ENCODE measurements at regions not wholly inside any gene's neighbourhood (a gene's known extent, or its start where the extent isn't known, plus 50 kb on each side); places are given as distances from the start of the nearest gene placed in this dataset.

DNA sequence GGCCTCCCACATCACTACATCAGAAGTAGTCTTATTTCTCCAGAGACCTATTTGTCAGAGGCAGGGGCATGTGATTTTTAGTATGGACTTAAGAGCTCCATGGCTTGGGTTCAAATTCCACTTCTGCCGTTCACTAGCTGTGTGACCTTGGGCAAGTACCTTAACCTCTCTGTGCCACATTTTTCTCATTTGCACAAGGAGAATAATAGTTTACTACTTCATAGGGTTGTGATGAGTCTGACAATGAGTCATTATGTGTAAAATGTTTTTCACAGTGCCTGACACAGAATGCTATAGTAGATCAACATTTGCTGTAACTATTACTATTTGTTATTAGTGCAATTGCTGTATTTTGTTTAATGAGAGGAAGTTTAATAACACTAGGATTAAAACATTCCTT lies 200.6 kb downstream of the PRDM2 start:
- no peak for TF ChIP-seq CTCF (IDR thresholded peaks at IDR 0.05; ENCODE audit: low read depth, low read length)
- in situ Hi-C loops (cut with HindIII; ENCODE audit: low sequenced_read_pairs): no loop called here
- H3K4me3 ChIP-seq (ENCODE audit: low read depth, low read length): no peak overlapping the region
- DNase-seq (ENCODE audit: low read depth, low spot score): no peak

- TF ChIP-seq CTCF (IDR thresholded peaks at IDR 0.05; ENCODE audit: low read depth, low read length): no peak
These were observed 201.1 kb downstream of the PRDM2 start for GRCh38 chr1:13901039-13901438.

GRCh38 chr1:13901597-13901996 lies 201.6 kb downstream of the PRDM2 start:
- no peak for TF ChIP-seq CTCF (IDR thresholded peaks at IDR 0.05; ENCODE audit: low read depth, low read length)

More at GRCh38 chr1:13901039-13901438, 201.1 kb downstream of the PRDM2 start:
- no peak overlapping the region for H3K4me3 ChIP-seq (ENCODE audit: low read depth, low read length)
- in situ Hi-C loops (cut with HindIII; ENCODE audit: low sequenced_read_pairs): no loop called here
- no peak for DNase-seq (ENCODE audit: low read depth, low spot score)

DNA sequence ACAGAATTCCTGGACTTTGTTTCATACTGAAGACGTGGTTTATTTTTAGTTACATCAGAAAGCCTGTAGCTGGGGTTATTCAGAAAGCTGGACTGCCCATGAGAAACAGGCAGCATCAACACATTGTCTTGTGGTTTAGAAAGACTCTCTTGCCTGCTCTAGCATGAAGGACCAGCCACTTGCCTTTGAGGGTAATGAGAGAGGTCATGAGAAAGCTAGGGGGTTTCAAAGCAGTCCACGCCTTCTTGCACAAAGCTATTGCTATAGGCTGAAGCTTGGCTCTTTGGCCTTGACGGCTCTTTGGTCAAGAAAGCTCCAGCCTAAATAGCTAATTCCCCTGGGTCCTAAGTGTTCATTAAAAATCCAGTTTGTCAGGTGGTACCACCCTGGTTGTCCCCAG lies 208.1 kb downstream of the PRDM2 start:
- DNase-seq (ENCODE audit: low read depth, low spot score): no peak
- no peak overlapping the region for H3K4me3 ChIP-seq (ENCODE audit: low read depth, low read length)
- no peak for TF ChIP-seq CTCF (IDR thresholded peaks at IDR 0.05; ENCODE audit: low read depth, low read length)
- in situ Hi-C loops (cut with HindIII; ENCODE audit: low sequenced_read_pairs): no loop called here

More at GRCh38 chr1:13901597-13901996, 201.6 kb downstream of the PRDM2 start:
- in situ Hi-C loops (cut with HindIII; ENCODE audit: low sequenced_read_pairs): no loop called here
- no peak for DNase-seq (ENCODE audit: low read depth, low spot score)
- no peak overlapping the region for H3K4me3 ChIP-seq (ENCODE audit: low read depth, low read length)

DNA sequence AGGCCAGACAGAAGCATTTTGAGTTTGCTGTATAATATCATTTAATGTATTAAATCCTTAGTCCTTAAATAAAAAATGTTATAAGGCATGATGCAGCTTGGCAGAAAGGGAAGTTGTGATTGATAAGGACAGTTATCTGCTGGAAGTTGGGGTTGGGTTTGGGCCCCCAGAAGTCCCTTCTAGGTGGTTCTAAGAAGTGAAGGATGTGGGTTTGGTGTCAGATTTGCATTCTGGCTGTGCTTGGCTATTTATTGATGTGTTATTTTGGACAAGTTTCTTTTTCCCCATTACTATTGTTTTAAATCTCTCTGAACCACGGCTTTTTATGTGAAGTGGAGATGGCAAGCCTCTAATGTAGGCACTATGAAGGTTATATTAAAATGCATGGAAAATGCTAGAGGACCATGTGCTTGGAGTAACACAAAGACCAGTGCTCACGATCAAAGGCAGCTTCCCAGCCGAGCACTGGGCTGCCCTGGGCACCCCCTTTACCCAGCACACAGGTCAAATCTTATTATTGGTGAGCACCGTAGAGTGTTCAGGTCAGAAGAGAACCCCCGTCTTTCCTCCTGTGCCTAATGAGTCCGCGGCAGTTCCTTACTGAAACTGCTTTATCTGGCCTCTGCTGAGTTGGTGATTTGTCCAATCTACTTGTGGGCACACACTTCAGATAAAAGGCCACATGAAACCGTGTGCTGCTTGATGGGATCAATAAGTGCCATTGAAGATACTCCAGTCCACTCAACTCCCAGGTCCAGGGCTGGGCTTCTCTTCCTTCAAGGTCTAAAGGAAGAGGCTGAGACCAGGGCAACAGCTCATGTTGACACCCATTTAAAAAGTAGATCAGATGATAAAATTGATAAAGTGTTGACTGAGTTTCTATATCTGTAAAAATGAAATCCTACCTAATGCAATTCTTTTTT lies 212.0 kb downstream of the PRDM2 start:
- no peak for TF ChIP-seq CTCF (IDR thresholded peaks at IDR 0.05; ENCODE audit: low read depth, low read length)
- no peak overlapping the region for H3K4me3 ChIP-seq (ENCODE audit: low read depth, low read length)
- in situ Hi-C loops (cut with HindIII; ENCODE audit: low sequenced_read_pairs): no loop called here
- no peak for DNase-seq (ENCODE audit: low read depth, low spot score)

DNA sequence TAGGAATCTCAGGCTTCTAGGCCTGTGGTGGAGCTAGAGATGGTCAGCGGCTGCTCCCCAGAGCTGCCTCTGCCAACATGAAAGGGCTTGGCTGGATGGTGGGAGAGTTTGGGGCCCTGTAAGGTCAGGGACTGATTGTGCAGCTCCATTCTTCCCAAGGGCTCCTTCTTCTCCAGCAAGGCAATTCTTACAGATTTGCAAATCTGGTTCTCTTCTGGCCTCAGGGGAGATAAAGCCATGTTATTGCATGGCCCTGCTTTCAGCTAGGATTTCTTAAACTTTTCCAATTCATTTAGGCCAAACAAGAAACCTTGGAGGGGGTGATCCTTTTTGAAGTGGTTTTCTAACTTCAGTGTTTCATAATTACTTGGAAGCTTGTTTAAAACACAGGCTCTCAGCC lies 213.4 kb downstream of the PRDM2 start:
- in situ Hi-C loops (cut with HindIII; ENCODE audit: low sequenced_read_pairs): no loop called here
- no peak for DNase-seq (ENCODE audit: low read depth, low spot score)
- TF ChIP-seq CTCF (IDR thresholded peaks at IDR 0.05; ENCODE audit: low read depth, low read length): no peak
- no peak overlapping the region for H3K4me3 ChIP-seq (ENCODE audit: low read depth, low read length)

Measured in astrocyte of the spinal cord (primary cell).